ENCODE measurements at regions not wholly inside any gene's neighbourhood (a gene's known extent, or its start where the extent isn't known, plus 50 kb on each side); places are given as distances from the start of the nearest gene placed in this dataset.

GRCh38 chr1:184215274-184215925 is 163.9 kb downstream of the TSEN15 start:
- TF ChIP-seq POLR2A (IDR thresholded peaks at IDR 0.05; ENCODE audit: low read depth, low read length), result no peak
- TF ChIP-seq, protein P1, sequence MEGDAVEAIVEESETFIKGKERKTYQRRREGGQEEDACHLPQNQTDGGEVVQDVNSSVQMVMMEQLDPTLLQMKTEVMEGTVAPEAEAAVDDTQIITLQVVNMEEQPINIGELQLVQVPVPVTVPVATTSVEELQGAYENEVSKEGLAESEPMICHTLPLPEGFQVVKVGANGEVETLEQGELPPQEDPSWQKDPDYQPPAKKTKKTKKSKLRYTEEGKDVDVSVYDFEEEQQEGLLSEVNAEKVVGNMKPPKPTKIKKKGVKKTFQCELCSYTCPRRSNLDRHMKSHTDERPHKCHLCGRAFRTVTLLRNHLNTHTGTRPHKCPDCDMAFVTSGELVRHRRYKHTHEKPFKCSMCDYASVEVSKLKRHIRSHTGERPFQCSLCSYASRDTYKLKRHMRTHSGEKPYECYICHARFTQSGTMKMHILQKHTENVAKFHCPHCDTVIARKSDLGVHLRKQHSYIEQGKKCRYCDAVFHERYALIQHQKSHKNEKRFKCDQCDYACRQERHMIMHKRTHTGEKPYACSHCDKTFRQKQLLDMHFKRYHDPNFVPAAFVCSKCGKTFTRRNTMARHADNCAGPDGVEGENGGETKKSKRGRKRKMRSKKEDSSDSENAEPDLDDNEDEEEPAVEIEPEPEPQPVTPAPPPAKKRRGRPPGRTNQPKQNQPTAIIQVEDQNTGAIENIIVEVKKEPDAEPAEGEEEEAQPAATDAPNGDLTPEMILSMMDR (conservative IDR thresholded peaks at IDR 0.05; ENCODE audit: low read depth, low read length), result no peak
